HCT116 (cell line): ENCODE measurements at regions not wholly inside any gene's neighbourhood (a gene's known extent, or its start where the extent isn't known, plus 50 kb on each side); places are given as distances from the start of the nearest gene placed in this dataset.

Source experiments
- ATAC-seq: fragments of 200-7000 bp; cut with Tn5 transposase; 2 replicates; pipeline ENCODE4 v1.9.1; 2020; ENCODE audit warnings: mild to moderate bottlenecking, moderate library complexity
- BruUV-seq: library from RNA; stranded (reverse); fragments of 400-500 nt; replicated peaks from 2 replicates; lab custom pipeline; 2021; lab: Mats Ljungman, UMichigan
- CTCF ChIA-PET: fragments of 300-600 bp; sonication (Branson Sonifier 250); formaldehyde crosslinking; loops from one replicate; lab custom pipeline; 2021; ENCODE audit warnings: antibody characterized with exemption; lab: Charles Lee
- POLR2A ChIA-PET: fragments of 300-600, 350-600 bp; sonication (Branson Sonifier 250); formaldehyde crosslinking; loops from one replicate; lab custom pipeline; 2021; ENCODE audit warnings: antibody characterized with exemption; lab: Charles Lee
- RAD21 ChIA-PET, 2 experiments: fragments of 300-600 bp; sonication (Branson Sonifier 250); formaldehyde crosslinking; loops; one replicate each; lab custom pipeline; 2023; ENCODE audit warnings: low total read pairs in 2 of 2; ENCODE audit not compliant: uncharacterized antibody in 2 of 2, unreplicated experiment in 2 of 2, low non-redundant PET in 1 of 2; lab: Charles Lee
- DNase-seq: peaks from one replicate; pipeline ENCODE4 v3.0.0-alpha.2; 2010; ENCODE audit warnings: low read depth, low spot score
- H2AFZ ChIP-seq: fragments of 200-600 bp; shearing (Covaris generic), sonication (generic); 2 replicates; pipeline ENCODE4 v1.6.1; 2017; ENCODE audit warnings: low read depth, mixed run types, mixed read lengths, antibody characterized with exemption, low read length; ENCODE audit not compliant: poor library complexity, severe bottlenecking
- H3K27ac ChIP-seq: 2 replicates; pipeline ENCODE4 v1.5.1; 2012; ENCODE audit warnings: low read depth, low read length
- H3K27me3 ChIP-seq: fragments of 200-600 bp; sonication (generic); 2 replicates; pipeline ENCODE4 v1.6.1; 2016; ENCODE audit warnings: mixed run types, low read length, mixed read lengths; ENCODE audit not compliant: insufficient read depth
- H3K36me3 ChIP-seq, 2 experiments: fragments of 200-500 bp in 1 of 2; fragments of 200-600 bp in 1 of 2; sonication (Bioruptor generic) in 1 of 2; sonication (generic) in 1 of 2; 2 replicates each; pipeline versions ENCODE4 v1.5.1 to v1.6.1; 2014 to 2016; ENCODE audit warnings: low read length in 2 of 2, inconsistent platforms in 1 of 2, mixed read lengths in 1 of 2, mixed run types in 1 of 2; ENCODE audit not compliant: insufficient read depth in 2 of 2, control insufficient read depth in 1 of 2
- H3K4me1 ChIP-seq, 2 experiments: fragments of 200-600 bp in 1 of 2; sonication (generic) in 1 of 2; 2 replicates each; pipeline versions ENCODE4 v1.5.1 to v1.6.1; 2012 to 2017; ENCODE audit warnings: low read length in 2 of 2, inconsistent platforms in 1 of 2, mild to moderate bottlenecking in 1 of 2, mixed read lengths in 1 of 2, mixed run types in 1 of 2, moderate library complexity in 1 of 2; ENCODE audit not compliant: insufficient read depth in 2 of 2, control insufficient read depth in 1 of 2
- H3K4me2 ChIP-seq: fragments of 200-600 bp; sonication (generic); 2 replicates; pipeline ENCODE4 v1.6.1; 2017; ENCODE audit warnings: mixed run types, low read length, mixed read lengths
- H3K4me3 ChIP-seq, 2 experiments: fragments of 200-600 bp in 1 of 2; sonication (generic) in 1 of 2; replicated peaks in 1 of 2; 2 replicates each; pipeline ENCODE4 v1.5.1; 2011 to 2016; ENCODE audit warnings: low read length in 2 of 2, control low read depth in 1 of 2, low read depth in 1 of 2, mild to moderate bottlenecking in 1 of 2, mixed read lengths in 1 of 2, mixed run types in 1 of 2
- H3K79me2 ChIP-seq: fragments of 200-600 bp; sonication (generic); 2 replicates; pipeline ENCODE4 v1.6.1; 2017; ENCODE audit warnings: mild to moderate bottlenecking, mixed run types, low read length, moderate library complexity, mixed read lengths; ENCODE audit not compliant: insufficient read depth
- H3K9ac ChIP-seq: fragments of 200-600 bp; sonication (generic); 2 replicates; pipeline ENCODE4 v1.6.1; 2016; ENCODE audit warnings: low read length, mixed read lengths
- H3K9me2 ChIP-seq: fragments of 200-600 bp; sonication (generic), shearing (Covaris generic); 2 replicates; pipeline ENCODE4 v1.6.1; 2017; ENCODE audit warnings: mixed run types, mild to moderate bottlenecking, moderate library complexity; ENCODE audit not compliant: insufficient read depth
- H3K9me3 ChIP-seq, 2 experiments: fragments of 200-500 bp in 1 of 2; fragments of 200-600 bp in 1 of 2; sonication (Bioruptor generic) in 1 of 2; sonication (generic) in 1 of 2; 2 replicates each; pipeline ENCODE4 v1.6.1; 2014 to 2017; ENCODE audit warnings: low read length in 2 of 2, mixed read lengths in 2 of 2, inconsistent platforms in 1 of 2, low read depth in 1 of 2, mild to moderate bottlenecking in 1 of 2, mixed run types in 1 of 2, moderate library complexity in 1 of 2; ENCODE audit not compliant: control insufficient read depth in 1 of 2, insufficient read depth in 1 of 2
- H4K20me1 ChIP-seq: fragments of 200-600 bp; sonication (generic), shearing (Covaris generic); 2 replicates; pipeline ENCODE4 v1.6.1; 2017; ENCODE audit warnings: mixed run types, mild to moderate bottlenecking, moderate library complexity; ENCODE audit not compliant: insufficient read depth
- CBX3 ChIP-seq: IDR thresholded peaks from 2 replicates; pipeline ENCODE4 v1.6.1; 2012; ENCODE audit warnings: low read depth
- CEBPB ChIP-seq: IDR thresholded peaks from 2 replicates; pipeline ENCODE4 v1.6.1; 2012; ENCODE audit warnings: low read depth
- CTCF ChIP-seq, 3 experiments: fragments of 200-600 bp in 1 of 3; sonication (generic) in 1 of 3; IDR thresholded peaks in 2 of 3; conservative IDR thresholded peaks in 1 of 3; 2 replicates each; pipeline ENCODE4 v1.5.1; 2012 to 2017; ENCODE audit warnings: low read depth in 2 of 3, low read length in 2 of 3, antibody characterized with exemption in 1 of 3, borderline replicate concordance in 1 of 3, control low read depth in 1 of 3, mild to moderate bottlenecking in 1 of 3, mixed read lengths in 1 of 3, mixed run types in 1 of 3, moderate library complexity in 1 of 3; ENCODE audit not compliant: insufficient read depth in 1 of 3
- EGR1 ChIP-seq: IDR thresholded peaks from 2 replicates; pipeline ENCODE4 v1.6.1; 2012; ENCODE audit warnings: low read depth
- ELF1 ChIP-seq: IDR thresholded peaks from 2 replicates; pipeline ENCODE4 v1.6.1; 2012; ENCODE audit warnings: low read depth, borderline replicate concordance
- JUND ChIP-seq: IDR thresholded peaks from 2 replicates; pipeline ENCODE4 v1.6.1; 2012
- MAX ChIP-seq: IDR thresholded peaks from 2 replicates; pipeline ENCODE4 v1.6.1; 2012
- POLR2A ChIP-seq: IDR thresholded peaks from 2 replicates; pipeline ENCODE4 v1.7.0; 2011; ENCODE audit warnings: borderline replicate concordance; ENCODE audit not compliant: insufficient read depth, insufficient read length; ENCODE audit errors: extremely low read depth
- RAD21 ChIP-seq: IDR thresholded peaks from 2 replicates; pipeline ENCODE4 v1.6.1; 2012; ENCODE audit warnings: low read depth, mild to moderate bottlenecking
- SIN3A ChIP-seq: IDR thresholded peaks from 2 replicates; pipeline ENCODE4 v1.6.1; 2012; ENCODE audit warnings: low read depth
- SRF ChIP-seq: IDR thresholded peaks from 2 replicates; pipeline ENCODE4 v1.6.1; 2012; ENCODE audit warnings: low read depth
- YY1 ChIP-seq: IDR thresholded peaks from 2 replicates; pipeline ENCODE4 v1.6.1; 2011; ENCODE audit warnings: low read length, low read depth, moderate library complexity, mild to moderate bottlenecking; ENCODE audit not compliant: insufficient replicate concordance; ENCODE audit errors: extremely low read depth
- ZFX ChIP-seq: fragments of 450-650 bp; IDR thresholded peaks from 2 replicates; pipeline ENCODE4 v1.6.1; 2017
- intact Hi-C: fragments of 100-400 bp; cut with micrococcal nuclease; formaldehyde crosslinking; loops from 2 replicates; pipeline ENCODE4 v1.10.0; 2022
- TF ChIP-seq, protein P1 (sequence below): IDR thresholded peaks from 2 replicates; pipeline ENCODE4 v1.6.1; 2012
- TF ChIP-seq, protein P2 (sequence below): IDR thresholded peaks from 2 replicates; pipeline ENCODE4 v1.6.1; 2012; ENCODE audit warnings: low read depth
- TF ChIP-seq, protein P3 (sequence below): IDR thresholded peaks from 2 replicates; pipeline ENCODE4 v1.6.1; 2011; ENCODE audit warnings: mild to moderate bottlenecking, low read length, moderate library complexity; ENCODE audit not compliant: insufficient replicate concordance; ENCODE audit errors: extremely low read depth

GRCh38 chr5:110909415-110909814, 162.1 kb upstream of the TSLP start:
- Histone ChIP-seq H3K4me1 (no peaks in the 10 kb centered on the region), H3K9me3 (no peaks in the 10 kb centered on the region), H3K9ac (no peak overlapping the region), H3K4me3 (no peak overlapping the region), H2AFZ (no peak overlapping the region), H3K79me2 (no peaks in the 10 kb centered on the region), H3K9me2 (no peaks in the 10 kb centered on the region), H3K4me2 (no peak overlapping the region), H3K27ac (no peak overlapping the region), H4K20me1 (no peaks in the 10 kb centered on the region), H3K27me3 (no peaks in the 10 kb centered on the region), H3K36me3 (no peaks in the 10 kb centered on the region)
- no TSS peak for BruUV-seq
- RAD21 ChIA-PET = no interaction called here
- TF ChIP-seq, protein P1, sequence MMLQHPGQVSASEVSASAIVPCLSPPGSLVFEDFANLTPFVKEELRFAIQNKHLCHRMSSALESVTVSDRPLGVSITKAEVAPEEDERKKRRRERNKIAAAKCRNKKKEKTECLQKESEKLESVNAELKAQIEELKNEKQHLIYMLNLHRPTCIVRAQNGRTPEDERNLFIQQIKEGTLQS = no peak
- TF ChIP-seq CEBPB = no peak
- no peak for TF ChIP-seq JUND
- no peak for TF ChIP-seq RAD21
- no peak for TF ChIP-seq SRF
- TF ChIP-seq, protein P2, sequence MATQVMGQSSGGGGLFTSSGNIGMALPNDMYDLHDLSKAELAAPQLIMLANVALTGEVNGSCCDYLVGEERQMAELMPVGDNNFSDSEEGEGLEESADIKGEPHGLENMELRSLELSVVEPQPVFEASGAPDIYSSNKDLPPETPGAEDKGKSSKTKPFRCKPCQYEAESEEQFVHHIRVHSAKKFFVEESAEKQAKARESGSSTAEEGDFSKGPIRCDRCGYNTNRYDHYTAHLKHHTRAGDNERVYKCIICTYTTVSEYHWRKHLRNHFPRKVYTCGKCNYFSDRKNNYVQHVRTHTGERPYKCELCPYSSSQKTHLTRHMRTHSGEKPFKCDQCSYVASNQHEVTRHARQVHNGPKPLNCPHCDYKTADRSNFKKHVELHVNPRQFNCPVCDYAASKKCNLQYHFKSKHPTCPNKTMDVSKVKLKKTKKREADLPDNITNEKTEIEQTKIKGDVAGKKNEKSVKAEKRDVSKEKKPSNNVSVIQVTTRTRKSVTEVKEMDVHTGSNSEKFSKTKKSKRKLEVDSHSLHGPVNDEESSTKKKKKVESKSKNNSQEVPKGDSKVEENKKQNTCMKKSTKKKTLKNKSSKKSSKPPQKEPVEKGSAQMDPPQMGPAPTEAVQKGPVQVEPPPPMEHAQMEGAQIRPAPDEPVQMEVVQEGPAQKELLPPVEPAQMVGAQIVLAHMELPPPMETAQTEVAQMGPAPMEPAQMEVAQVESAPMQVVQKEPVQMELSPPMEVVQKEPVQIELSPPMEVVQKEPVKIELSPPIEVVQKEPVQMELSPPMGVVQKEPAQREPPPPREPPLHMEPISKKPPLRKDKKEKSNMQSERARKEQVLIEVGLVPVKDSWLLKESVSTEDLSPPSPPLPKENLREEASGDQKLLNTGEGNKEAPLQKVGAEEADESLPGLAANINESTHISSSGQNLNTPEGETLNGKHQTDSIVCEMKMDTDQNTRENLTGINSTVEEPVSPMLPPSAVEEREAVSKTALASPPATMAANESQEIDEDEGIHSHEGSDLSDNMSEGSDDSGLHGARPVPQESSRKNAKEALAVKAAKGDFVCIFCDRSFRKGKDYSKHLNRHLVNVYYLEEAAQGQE = no peak
- no peak for TF ChIP-seq CTCF (IDR thresholded peaks at IDR 0.05 in 2 of 3, conservative IDR thresholded peaks at IDR 0.05 in 1 of 3; ENCODE audit: borderline replicate concordance in 1 of 3, insufficient read depth in 1 of 3, low read depth in 2 of 3, low read length in 2 of 3)
- TF ChIP-seq, protein P3, sequence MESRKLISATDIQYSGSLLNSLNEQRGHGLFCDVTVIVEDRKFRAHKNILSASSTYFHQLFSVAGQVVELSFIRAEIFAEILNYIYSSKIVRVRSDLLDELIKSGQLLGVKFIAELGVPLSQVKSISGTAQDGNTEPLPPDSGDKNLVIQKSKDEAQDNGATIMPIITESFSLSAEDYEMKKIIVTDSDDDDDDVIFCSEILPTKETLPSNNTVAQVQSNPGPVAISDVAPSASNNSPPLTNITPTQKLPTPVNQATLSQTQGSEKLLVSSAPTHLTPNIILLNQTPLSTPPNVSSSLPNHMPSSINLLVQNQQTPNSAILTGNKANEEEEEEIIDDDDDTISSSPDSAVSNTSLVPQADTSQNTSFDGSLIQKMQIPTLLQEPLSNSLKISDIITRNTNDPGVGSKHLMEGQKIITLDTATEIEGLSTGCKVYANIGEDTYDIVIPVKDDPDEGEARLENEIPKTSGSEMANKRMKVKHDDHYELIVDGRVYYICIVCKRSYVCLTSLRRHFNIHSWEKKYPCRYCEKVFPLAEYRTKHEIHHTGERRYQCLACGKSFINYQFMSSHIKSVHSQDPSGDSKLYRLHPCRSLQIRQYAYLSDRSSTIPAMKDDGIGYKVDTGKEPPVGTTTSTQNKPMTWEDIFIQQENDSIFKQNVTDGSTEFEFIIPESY = no peak
- TF ChIP-seq ELF1 = no peak
- no peak for TF ChIP-seq EGR1
- TF ChIP-seq ZFX = no peak
- no peak for TF ChIP-seq CBX3
- TF ChIP-seq SIN3A = no peak
- no peak for TF ChIP-seq YY1
- TF ChIP-seq POLR2A = no peak
- no peak for TF ChIP-seq MAX
- no peak for ATAC-seq
- intact Hi-C loops = no loop called here
- DNase-seq = no peak
- CTCF ChIA-PET = no interaction called here
- POLR2A ChIA-PET = no interaction called here
